CD8-positive, alpha-beta memory T cell (primary cell): ENCODE measurements at regions not wholly inside any gene's neighbourhood (a gene's known extent, or its start where the extent isn't known, plus 50 kb on each side); places are given as distances from the start of the nearest gene placed in this dataset.

Source experiments
- CTCF ChIA-PET: fragments of 350-600 bp; sonication (Branson Sonifier 250); formaldehyde crosslinking; loops from one replicate; lab custom pipeline; 2021; ENCODE audit warnings: antibody characterized with exemption; lab: Charles Lee
- POLR2A ChIA-PET: fragments of 350-600 bp; sonication (Branson Sonifier 250); formaldehyde crosslinking; loops from one replicate; lab custom pipeline; 2021; ENCODE audit warnings: antibody characterized with exemption; lab: Charles Lee
- DNase-seq, 5 donors: peaks; one replicate each; pipeline versions ENCODE4 v3.0.0 to v3.0.0-alpha.2; 2020 to 2022; ENCODE audit warnings: mixed read lengths in 1 of 5
- H3K27ac ChIP-seq: one replicate; pipeline ENCODE4 v1.7.0; 2013; ENCODE audit warnings: low read depth, mild to moderate bottlenecking, low read length, moderate library complexity
- H3K27me3 ChIP-seq: 2 replicates; pipeline ENCODE4 v1.7.0; 2013; ENCODE audit warnings: low read length, mild to moderate bottlenecking; ENCODE audit not compliant: insufficient read depth, poor library complexity, severe bottlenecking
- H3K36me3 ChIP-seq: 2 replicates; pipeline ENCODE4 v1.7.0; 2013; ENCODE audit warnings: mild to moderate bottlenecking, low read length, moderate library complexity; ENCODE audit not compliant: insufficient read depth
- H3K4me1 ChIP-seq: 2 replicates; pipeline ENCODE4 v1.7.0; 2013; ENCODE audit warnings: mild to moderate bottlenecking, low read length, moderate library complexity; ENCODE audit not compliant: insufficient read depth
- H3K4me3 ChIP-seq: 2 replicates; pipeline ENCODE4 v1.7.0; 2013; ENCODE audit warnings: mild to moderate bottlenecking, low read length
- H3K9me3 ChIP-seq: 2 replicates; pipeline ENCODE4 v1.7.0; 2013; ENCODE audit warnings: mild to moderate bottlenecking, low read length
- H3K27ac Mint-ChIP-seq, 8 donors: one replicate each; pipeline ENCODE4 v1.8.0; 2020 to 2021; ENCODE audit warnings: mixed read lengths in 8 of 8, mild to moderate bottlenecking in 6 of 8, inconsistent platforms in 3 of 8, moderate library complexity in 3 of 8
- H3K27me3 Mint-ChIP-seq, 2 donors: one replicate each; pipeline ENCODE4 v1.8.0; 2020 to 2021; ENCODE audit warnings: mixed read lengths in 2 of 2, mild to moderate bottlenecking in 1 of 2, moderate library complexity in 1 of 2
- H3K36me3 Mint-ChIP-seq, 3 donors: one replicate each; pipeline ENCODE4 v1.8.0; 2020 to 2021; ENCODE audit warnings: mixed read lengths in 3 of 3, inconsistent platforms in 1 of 3, mild to moderate bottlenecking in 1 of 3
- H3K4me1 Mint-ChIP-seq, 3 donors: one replicate each; pipeline ENCODE4 v1.8.0; 2020 to 2021; ENCODE audit warnings: mixed read lengths in 3 of 3, inconsistent platforms in 1 of 3, mild to moderate bottlenecking in 1 of 3
- H3K4me3 Mint-ChIP-seq, 7 donors: one replicate each; pipeline ENCODE4 v1.8.0; 2020 to 2021; ENCODE audit warnings: mixed read lengths in 7 of 7, mild to moderate bottlenecking in 6 of 7, moderate library complexity in 4 of 7, inconsistent platforms in 2 of 7
- H3K9me3 Mint-ChIP-seq, 5 donors: one replicate each; pipeline ENCODE4 v1.8.0; 2020 to 2022; ENCODE audit warnings: mixed read lengths in 5 of 5, mild to moderate bottlenecking in 3 of 5, moderate library complexity in 2 of 5, inconsistent platforms in 1 of 5

GRCh38 chr15:70219966-70220365 lies 122.2 kb upstream of the TLE3 start:
- peaks cover 3 to 13% (median 12%) of the 10 kb centered on the region in 3 donors for H3K4me1 Mint-ChIP-seq
- peaks cover 0 to 1% of the 10 kb centered on the region in 2 donors for H3K27me3 Mint-ChIP-seq
- POLR2A ChIA-PET: no interaction called here
- Histone ChIP-seq H3K36me3 (no peaks in the 10 kb centered on the region), H3K9me3 (no peaks in the 10 kb centered on the region), H3K27ac (no peak overlapping the region), H3K27me3 (no peaks in the 10 kb centered on the region), H3K4me1 (no peaks in the 10 kb centered on the region), H3K4me3 (no peak overlapping the region)
- H3K27ac Mint-ChIP-seq: no peak overlapping the region
- no peaks in the 10 kb centered on the region for H3K9me3 Mint-ChIP-seq
- CTCF ChIA-PET: no interaction called here
- H3K36me3 Mint-ChIP-seq: no peaks in the 10 kb centered on the region
- no peak overlapping the region for H3K4me3 Mint-ChIP-seq
- DNase-seq: no peak

- H3K4me1 ChIP-seq: no peaks in the 10 kb centered on the region
- DNase-seq: no peak
- Mint-ChIP-seq H3K27ac (peak overlapping the region in 1 of 8 donors; percentile 34), H3K4me3 (no peak overlapping the region), H3K9me3 (no peaks in the 10 kb centered on the region), H3K4me1 (peaks cover 3 to 13% (median 12%) of the 10 kb centered on the region in 3 donors), H3K27me3 (peaks cover 0 to 1% of the 10 kb centered on the region in 2 donors), H3K36me3 (no peaks in the 10 kb centered on the region)
- POLR2A ChIA-PET: no interaction called here
- no peaks in the 10 kb centered on the region for H3K36me3 ChIP-seq
- CTCF ChIA-PET: no interaction called here
- H3K27me3 ChIP-seq: no peaks in the 10 kb centered on the region
- H3K27ac ChIP-seq: no peak overlapping the region
- H3K9me3 ChIP-seq: no peaks in the 10 kb centered on the region
- no peak overlapping the region for H3K4me3 ChIP-seq
Observed at GRCh38 chr15:70219256-70219895, 121.7 kb upstream of the TLE3 start.

- no peaks in the 10 kb centered on the region for H3K36me3 Mint-ChIP-seq
- Histone ChIP-seq H3K36me3 (no peaks in the 10 kb centered on the region), H3K27me3 (no peaks in the 10 kb centered on the region), H3K4me3 (no peak overlapping the region), H3K9me3 (no peaks in the 10 kb centered on the region), H3K4me1 (no peaks in the 10 kb centered on the region), H3K27ac (no peak overlapping the region)
- H3K4me1 Mint-ChIP-seq: no peaks in the 10 kb centered on the region
- ChIA-PET CTCF (no interaction called here), POLR2A (no interaction called here)
- peaks cover 0 to 1% of the 10 kb centered on the region in 2 donors for H3K27me3 Mint-ChIP-seq
- no peak for DNase-seq
- peak overlapping the region in 1 of 7 donors; percentile 68 for H3K4me3 Mint-ChIP-seq
- no peaks in the 10 kb centered on the region for H3K9me3 Mint-ChIP-seq
- no peak overlapping the region for H3K27ac Mint-ChIP-seq
Observed at GRCh38 chr15:70217226-70218160, 119.8 kb upstream of the TLE3 start.

- CTCF ChIA-PET: no interaction called here
- Histone ChIP-seq H3K9me3 (no peaks in the 10 kb centered on the region), H3K27me3 (no peaks in the 10 kb centered on the region), H3K36me3 (no peaks in the 10 kb centered on the region), H3K4me1 (no peaks in the 10 kb centered on the region), H3K4me3 (no peak overlapping the region), H3K27ac (no peak overlapping the region)
- Mint-ChIP-seq H3K9me3 (no peaks in the 10 kb centered on the region), H3K27me3 (peaks cover 0 to 1% of the 10 kb centered on the region in 2 donors), H3K4me3 (no peak overlapping the region), H3K4me1 (no peaks in the 10 kb centered on the region), H3K36me3 (no peaks in the 10 kb centered on the region), H3K27ac (no peak overlapping the region)
- POLR2A ChIA-PET: no interaction called here
- DNase-seq: no peak
Observed at GRCh38 chr15:70215951-70216350, 118.2 kb upstream of the TLE3 start.

- ChIA-PET CTCF (interaction anchor here (1.3 kb wide), 1 partner anchor 10 kb away, joined by 4 read pairs; no protein-coding TSS in a partner anchor), POLR2A (no interaction called here)
- no peaks in the 10 kb centered on the region for H3K9me3 ChIP-seq
- DNase-seq: no peak
- Mint-ChIP-seq H3K4me3 (no peak overlapping the region), H3K9me3 (no peaks in the 10 kb centered on the region), H3K27me3 (no peaks in the 10 kb centered on the region), H3K36me3 (no peaks in the 10 kb centered on the region), H3K27ac (no peak overlapping the region), H3K4me1 (no peaks in the 10 kb centered on the region)
- no peak overlapping the region for H3K4me3 ChIP-seq
- no peak overlapping the region for H3K27ac ChIP-seq
- no peaks in the 10 kb centered on the region for H3K36me3 ChIP-seq
- no peaks in the 10 kb centered on the region for H3K27me3 ChIP-seq
- no peaks in the 10 kb centered on the region for H3K4me1 ChIP-seq
Observed at GRCh38 chr15:70214941-70215635, 117.4 kb upstream of the TLE3 start.

- Histone ChIP-seq H3K9me3 (no peaks in the 10 kb centered on the region), H3K4me1 (no peaks in the 10 kb centered on the region), H3K27me3 (no peaks in the 10 kb centered on the region), H3K27ac (no peak overlapping the region), H3K4me3 (no peak overlapping the region), H3K36me3 (no peaks in the 10 kb centered on the region)
- CTCF ChIA-PET: interaction anchor here (1.3 kb wide), 1 partner anchor 11 kb away, joined by 4 read pairs; no protein-coding TSS in a partner anchor
- Mint-ChIP-seq H3K4me3 (no peak overlapping the region), H3K27me3 (peaks cover 0 to 2% of the 10 kb centered on the region in 2 donors), H3K4me1 (no peaks in the 10 kb centered on the region), H3K27ac (no peak overlapping the region), H3K36me3 (no peaks in the 10 kb centered on the region), H3K9me3 (no peaks in the 10 kb centered on the region)
- no peak for DNase-seq
- POLR2A ChIA-PET: no interaction called here
Observed at GRCh38 chr15:70214276-70214675, 116.6 kb upstream of the TLE3 start.

- H3K4me1 ChIP-seq: no peaks in the 10 kb centered on the region
- Mint-ChIP-seq H3K4me3 (peak overlapping the region in 1 of 7 donors; percentile 30), H3K27ac (no peak overlapping the region), H3K36me3 (no peaks in the 10 kb centered on the region), H3K9me3 (no peaks in the 10 kb centered on the region), H3K27me3 (peaks cover 0 to 2% of the 10 kb centered on the region in 2 donors), H3K4me1 (no peaks in the 10 kb centered on the region)
- no peak overlapping the region for H3K27ac ChIP-seq
- no peak for DNase-seq
- no peaks in the 10 kb centered on the region for H3K36me3 ChIP-seq
- no peaks in the 10 kb centered on the region for H3K27me3 ChIP-seq
- CTCF ChIA-PET: no interaction called here
- H3K4me3 ChIP-seq: no peak overlapping the region
- H3K9me3 ChIP-seq: no peaks in the 10 kb centered on the region
- POLR2A ChIA-PET: no interaction called here
Observed at GRCh38 chr15:70213794-70214193, 116.1 kb upstream of the TLE3 start.

GRCh38 chr15:70212963-70213315 lies 115.2 kb upstream of the TLE3 start:
- no peak for DNase-seq
- Mint-ChIP-seq H3K4me3 (no peak overlapping the region), H3K4me1 (no peaks in the 10 kb centered on the region), H3K36me3 (no peaks in the 10 kb centered on the region), H3K27me3 (peaks cover 0 to 2% of the 10 kb centered on the region in 2 donors), H3K9me3 (no peaks in the 10 kb centered on the region), H3K27ac (no peak overlapping the region)
- ChIA-PET CTCF (no interaction called here), POLR2A (no interaction called here)
- Histone ChIP-seq H3K36me3 (no peaks in the 10 kb centered on the region), H3K27me3 (no peaks in the 10 kb centered on the region), H3K4me1 (no peaks in the 10 kb centered on the region), H3K4me3 (no peak overlapping the region), H3K27ac (no peak overlapping the region), H3K9me3 (no peaks in the 10 kb centered on the region)
